RWPE1 (cell line): ENCODE measurements at regions not wholly inside any gene's neighbourhood (a gene's known extent, or its start where the extent isn't known, plus 50 kb on each side); places are given as distances from the start of the nearest gene placed in this dataset.
"Not testable (repeated sequence)": the region's sequence is repeated elsewhere in the genome, so short reads cannot be mapped to it uniquely, and the experiment has no call there.

Experiments used
- CTCF ChIA-PET: fragments of 350-600 bp; sonication (Branson Sonifier 250); formaldehyde crosslinking; extraction: SDS; loops from one replicate; lab custom pipeline; 2021; lab: Yijun Ruan, JAX
- POLR2A ChIA-PET: fragments of 400-600 bp; formaldehyde crosslinking; extraction: SDS; loops from one replicate; lab custom pipeline; 2020; ENCODE audit warnings: antibody characterized with exemption; ENCODE audit not compliant: low non-redundant PET; lab: Yijun Ruan, JAX
- DNase-seq: peaks from one replicate; pipeline ENCODE4 v3.0.0; 2012; ENCODE audit warnings: low spot score
- H3K27ac ChIP-seq: fragments of 450-650 bp; 2 replicates; pipeline ENCODE4 v1.5.1; 2017
- TF ChIP-seq, protein P1 (sequence below): fragments of 450-650 bp; conservative IDR thresholded peaks from 2 replicates; pipeline ENCODE4 v1.5.1; 2017; ENCODE audit warnings: low read depth, mild to moderate bottlenecking

DNA sequence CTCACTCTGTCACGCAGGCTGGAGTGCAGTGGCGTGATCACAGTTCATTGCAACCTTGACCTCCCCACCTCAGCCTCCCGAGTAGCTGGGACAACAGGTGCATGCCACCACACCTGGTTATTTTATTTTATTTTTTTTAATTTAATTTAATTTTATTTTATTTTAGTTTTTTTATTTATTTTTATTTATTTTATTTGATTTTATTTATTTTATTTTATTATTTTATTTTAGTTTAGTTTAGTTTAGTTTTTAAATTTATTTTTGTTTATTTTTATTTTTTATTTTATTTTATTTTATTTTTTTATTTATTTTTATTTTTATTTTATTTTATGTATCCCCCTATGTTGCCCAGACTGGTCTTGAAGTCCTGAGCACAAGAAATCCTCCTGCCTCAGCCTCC is 202.3 kb upstream of the SLCO3A1 start:
- no peak overlapping the region for H3K27ac ChIP-seq
- ChIA-PET POLR2A (no interaction called here), CTCF (no interaction called here)
- DNase-seq, result no peak
- TF ChIP-seq, protein P1, sequence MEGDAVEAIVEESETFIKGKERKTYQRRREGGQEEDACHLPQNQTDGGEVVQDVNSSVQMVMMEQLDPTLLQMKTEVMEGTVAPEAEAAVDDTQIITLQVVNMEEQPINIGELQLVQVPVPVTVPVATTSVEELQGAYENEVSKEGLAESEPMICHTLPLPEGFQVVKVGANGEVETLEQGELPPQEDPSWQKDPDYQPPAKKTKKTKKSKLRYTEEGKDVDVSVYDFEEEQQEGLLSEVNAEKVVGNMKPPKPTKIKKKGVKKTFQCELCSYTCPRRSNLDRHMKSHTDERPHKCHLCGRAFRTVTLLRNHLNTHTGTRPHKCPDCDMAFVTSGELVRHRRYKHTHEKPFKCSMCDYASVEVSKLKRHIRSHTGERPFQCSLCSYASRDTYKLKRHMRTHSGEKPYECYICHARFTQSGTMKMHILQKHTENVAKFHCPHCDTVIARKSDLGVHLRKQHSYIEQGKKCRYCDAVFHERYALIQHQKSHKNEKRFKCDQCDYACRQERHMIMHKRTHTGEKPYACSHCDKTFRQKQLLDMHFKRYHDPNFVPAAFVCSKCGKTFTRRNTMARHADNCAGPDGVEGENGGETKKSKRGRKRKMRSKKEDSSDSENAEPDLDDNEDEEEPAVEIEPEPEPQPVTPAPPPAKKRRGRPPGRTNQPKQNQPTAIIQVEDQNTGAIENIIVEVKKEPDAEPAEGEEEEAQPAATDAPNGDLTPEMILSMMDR, result no peak

DNA sequence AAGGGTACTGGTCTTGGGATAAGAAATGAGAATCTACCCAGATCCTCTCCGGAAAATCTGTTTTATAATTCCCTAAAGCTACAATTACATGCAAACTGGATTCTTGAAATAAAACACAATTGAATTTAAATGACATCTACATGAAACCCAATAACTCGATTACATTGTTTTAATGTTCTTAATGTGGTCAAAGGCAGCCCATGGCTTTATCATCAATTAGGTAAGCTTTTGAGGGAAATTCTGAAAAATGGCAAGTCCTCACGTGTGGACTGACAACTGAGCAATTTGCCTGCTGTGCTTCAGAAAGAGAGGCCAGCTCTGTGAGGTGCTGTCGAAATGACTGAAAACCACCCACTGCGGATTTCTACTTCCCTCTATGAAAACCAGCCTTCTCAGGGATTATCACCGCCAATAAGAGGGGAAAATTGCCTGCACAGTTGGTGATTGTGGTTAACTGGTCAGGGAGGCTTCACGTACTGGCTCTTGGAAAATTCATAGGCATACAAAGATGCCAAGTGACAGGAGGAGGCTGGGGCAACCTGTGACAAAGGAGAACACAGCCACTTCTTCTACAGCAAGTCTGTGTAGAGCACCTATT is 200.8 kb upstream of the SLCO3A1 start:
- POLR2A ChIA-PET, result no interaction called here
- TF ChIP-seq, protein P1, result no peak
- H3K27ac ChIP-seq, result no peak overlapping the region
- CTCF ChIA-PET, result interaction anchor here (0.6 kb wide), 2 partner anchors 11 to 231 kb away, joined by 7 to 13 read pairs; no protein-coding TSS in a partner anchor
- DNase-seq, result no peak

DNA sequence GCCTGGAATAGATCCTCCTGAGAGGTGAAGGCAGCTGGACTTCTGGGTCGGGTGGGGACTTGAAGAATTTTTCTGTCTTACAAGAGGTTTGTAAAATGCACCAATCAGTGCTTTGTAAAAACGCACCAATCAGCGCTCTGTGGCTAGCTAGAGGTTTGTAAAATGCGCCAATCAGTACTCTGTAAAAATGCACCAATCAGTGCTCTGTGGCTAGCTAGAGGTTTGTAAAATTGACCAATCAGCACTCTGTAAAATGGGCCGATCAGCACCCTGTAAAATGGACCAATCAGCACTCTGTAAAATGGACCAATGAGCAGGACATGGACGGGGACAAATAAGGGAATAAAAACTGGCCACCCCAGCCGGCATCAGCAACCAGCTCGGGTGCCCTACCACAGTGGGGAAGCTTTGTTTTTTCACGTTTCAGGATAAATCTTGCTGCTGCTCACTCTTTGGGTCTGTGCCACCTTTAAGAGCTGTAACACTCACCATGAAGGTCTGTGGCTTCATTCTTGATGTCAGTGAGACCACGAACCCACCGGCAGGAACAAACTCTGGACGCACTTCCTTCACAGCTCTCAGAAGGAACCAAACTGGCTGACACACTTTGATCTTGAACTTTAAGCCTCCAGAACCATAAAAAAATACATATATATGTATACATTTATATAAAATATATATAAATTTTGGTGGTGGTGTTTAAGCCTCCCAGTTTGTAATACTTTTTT is 197.8 kb upstream of the SLCO3A1 start:
- H3K27ac ChIP-seq, POLR2A ChIA-PET, CTCF ChIA-PET, DNase-seq: not testable (repeated sequence)

DNA sequence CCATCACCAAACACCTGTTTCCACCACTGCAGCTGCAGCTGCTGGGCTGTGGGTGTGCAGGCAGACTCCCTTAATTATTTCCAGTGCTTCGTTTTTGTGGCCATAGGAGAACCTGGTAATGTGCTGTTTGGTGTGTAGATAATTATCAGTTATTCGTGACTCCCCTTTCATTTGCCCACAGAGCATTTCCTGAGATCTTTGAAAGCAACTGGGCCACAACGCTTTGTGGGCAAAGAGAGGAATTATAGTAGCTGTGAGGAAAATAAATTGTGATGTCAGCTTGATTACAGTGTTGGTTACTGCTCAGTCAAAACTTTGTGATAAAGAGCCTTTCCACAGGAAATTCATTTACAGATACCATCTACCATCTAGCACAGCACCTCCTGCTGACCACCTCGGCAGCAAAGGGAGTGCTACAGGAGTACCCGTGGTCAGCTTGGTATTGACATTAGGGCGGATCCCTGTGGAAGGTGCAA is 193.3 kb upstream of the SLCO3A1 start:
- no peak overlapping the region for H3K27ac ChIP-seq
- CTCF ChIA-PET, result interaction anchor here (0.6 kb wide), 2 partner anchors 192 to 378 kb away, joined by 3 to 4 read pairs; no protein-coding TSS in a partner anchor
- DNase-seq, result no peak
- POLR2A ChIA-PET, result no interaction called here
- TF ChIP-seq, protein P1, result no peak

DNA sequence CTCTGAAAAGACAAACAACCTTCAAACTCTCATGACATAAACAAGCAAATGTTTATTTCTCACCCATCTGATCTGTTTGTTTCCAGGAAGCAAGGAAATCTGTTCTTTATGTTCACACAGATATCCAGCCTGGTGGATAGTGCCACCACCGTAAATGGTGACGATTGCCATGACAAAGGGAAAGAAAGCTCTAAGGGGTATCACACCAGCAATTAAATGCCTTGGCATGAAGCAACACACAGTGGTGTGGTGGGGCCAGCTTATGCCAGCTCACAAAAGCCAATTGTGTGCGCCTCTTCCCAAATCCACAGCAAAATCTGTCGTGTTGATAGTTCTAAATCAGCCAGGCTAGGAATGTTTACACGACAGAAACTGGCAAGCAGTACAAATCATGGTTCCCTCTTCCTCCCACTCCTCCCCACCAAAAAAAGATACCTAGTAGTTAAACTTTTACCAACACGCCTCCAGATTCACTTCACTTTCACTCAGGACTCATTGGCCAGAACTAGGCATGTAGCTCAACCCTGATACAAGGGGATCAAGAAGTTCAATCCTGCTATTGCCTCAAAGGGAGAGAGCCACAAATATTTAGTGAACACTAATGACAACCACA is 189.2 kb upstream of the SLCO3A1 start:
- TF ChIP-seq, protein P1, result no peak
- no peak for DNase-seq
- no peak overlapping the region for H3K27ac ChIP-seq
- ChIA-PET POLR2A (no interaction called here), CTCF (no interaction called here)

DNA sequence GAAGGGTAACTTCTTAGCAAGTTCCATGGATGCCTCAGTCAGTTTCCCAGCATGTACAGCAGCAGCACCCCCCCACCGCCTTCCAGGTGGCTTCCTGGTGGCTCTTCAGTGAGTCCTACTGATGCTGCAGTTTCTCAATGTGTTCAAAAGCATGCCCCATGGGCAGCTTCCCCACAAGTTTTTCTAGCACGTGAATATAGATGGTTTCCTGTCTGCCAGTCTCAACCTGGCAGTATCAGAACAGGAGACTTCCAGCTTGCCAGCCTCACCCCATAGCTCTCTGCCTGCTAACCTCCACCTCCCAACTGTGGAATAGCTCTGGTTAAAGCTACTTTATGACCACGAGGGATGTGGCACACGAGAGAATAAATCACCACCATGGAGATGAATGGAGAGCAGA is 188.3 kb upstream of the SLCO3A1 start:
- TF ChIP-seq, protein P1, result no peak
- CTCF ChIA-PET, result no interaction called here
- H3K27ac ChIP-seq, result no peak overlapping the region
- POLR2A ChIA-PET, result no interaction called here
- DNase-seq, result no peak
